HFFc6 (cell line): ENCODE measurements at regions not wholly inside any gene's neighbourhood (a gene's known extent, or its start where the extent isn't known, plus 50 kb on each side); places are given as distances from the start of the nearest gene placed in this dataset.

Source experiments
- DNase-seq: peaks from one replicate; pipeline ENCODE4 v3.0.0-alpha.2; 2018
- H3K27ac Mint-ChIP-seq: 2 replicates; pipeline ENCODE4 v1.8.0; 2020; ENCODE audit warnings: mild to moderate bottlenecking, mixed read lengths
- H3K27me3 Mint-ChIP-seq: 2 replicates; pipeline ENCODE4 v1.8.0; 2021; ENCODE audit warnings: mild to moderate bottlenecking, moderate library complexity, mixed read lengths; ENCODE audit not compliant: insufficient read depth
- H3K36me3 Mint-ChIP-seq: 2 replicates; pipeline ENCODE4 v1.8.0; 2021; ENCODE audit warnings: low read depth, mixed read lengths
- H3K4me1 Mint-ChIP-seq: 2 replicates; pipeline ENCODE4 v1.8.0; 2020; ENCODE audit warnings: low read depth, mixed read lengths
- H3K4me3 Mint-ChIP-seq: 2 replicates; pipeline ENCODE4 v1.8.0; 2020; ENCODE audit warnings: mild to moderate bottlenecking, moderate library complexity, mixed read lengths
- H3K9me3 Mint-ChIP-seq: 2 replicates; pipeline ENCODE4 v1.8.0; 2020; ENCODE audit warnings: mild to moderate bottlenecking, mixed read lengths
- TF ChIP-seq, protein P1 (sequence below): fragments of 200-600 bp; sonication (generic); IDR thresholded peaks from 2 replicates; pipeline ENCODE4 v1.5.0; 2021; ENCODE audit warnings: antibody characterized with exemption, mild to moderate bottlenecking

DNA sequence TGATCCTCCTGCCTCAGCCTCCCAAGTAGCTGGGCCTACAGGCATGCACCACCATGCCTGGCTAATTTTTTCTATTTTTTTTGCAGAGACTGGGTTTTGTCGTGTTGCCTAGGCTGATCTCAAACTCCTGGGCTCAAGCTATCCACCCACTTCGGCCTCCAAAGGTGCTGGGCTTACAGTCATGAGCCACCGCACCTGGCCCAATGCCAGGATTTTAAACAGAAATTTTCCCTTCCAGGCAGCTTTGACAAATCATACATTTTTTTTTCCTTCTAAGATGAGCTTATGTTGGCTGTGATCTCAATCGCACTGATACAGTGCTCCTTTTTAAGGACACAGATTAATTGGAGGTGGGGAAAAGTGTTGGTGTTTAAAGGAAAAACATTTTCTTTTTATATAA is 73.2 kb upstream of the CD2AP start:
- H3K4me3 Mint-ChIP-seq, result no peak overlapping the region
- peaks cover 17% of the 10 kb centered on the region for H3K4me1 Mint-ChIP-seq
- H3K36me3 Mint-ChIP-seq, result no peaks in the 10 kb centered on the region
- no peak overlapping the region for H3K27ac Mint-ChIP-seq
- TF ChIP-seq, protein P1, sequence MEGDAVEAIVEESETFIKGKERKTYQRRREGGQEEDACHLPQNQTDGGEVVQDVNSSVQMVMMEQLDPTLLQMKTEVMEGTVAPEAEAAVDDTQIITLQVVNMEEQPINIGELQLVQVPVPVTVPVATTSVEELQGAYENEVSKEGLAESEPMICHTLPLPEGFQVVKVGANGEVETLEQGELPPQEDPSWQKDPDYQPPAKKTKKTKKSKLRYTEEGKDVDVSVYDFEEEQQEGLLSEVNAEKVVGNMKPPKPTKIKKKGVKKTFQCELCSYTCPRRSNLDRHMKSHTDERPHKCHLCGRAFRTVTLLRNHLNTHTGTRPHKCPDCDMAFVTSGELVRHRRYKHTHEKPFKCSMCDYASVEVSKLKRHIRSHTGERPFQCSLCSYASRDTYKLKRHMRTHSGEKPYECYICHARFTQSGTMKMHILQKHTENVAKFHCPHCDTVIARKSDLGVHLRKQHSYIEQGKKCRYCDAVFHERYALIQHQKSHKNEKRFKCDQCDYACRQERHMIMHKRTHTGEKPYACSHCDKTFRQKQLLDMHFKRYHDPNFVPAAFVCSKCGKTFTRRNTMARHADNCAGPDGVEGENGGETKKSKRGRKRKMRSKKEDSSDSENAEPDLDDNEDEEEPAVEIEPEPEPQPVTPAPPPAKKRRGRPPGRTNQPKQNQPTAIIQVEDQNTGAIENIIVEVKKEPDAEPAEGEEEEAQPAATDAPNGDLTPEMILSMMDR, result no peak
- no peaks in the 10 kb centered on the region; the same call in 1 of the 2 replicates for H3K27me3 Mint-ChIP-seq
- DNase-seq, result no peak
- no peaks in the 10 kb centered on the region for H3K9me3 Mint-ChIP-seq

DNA sequence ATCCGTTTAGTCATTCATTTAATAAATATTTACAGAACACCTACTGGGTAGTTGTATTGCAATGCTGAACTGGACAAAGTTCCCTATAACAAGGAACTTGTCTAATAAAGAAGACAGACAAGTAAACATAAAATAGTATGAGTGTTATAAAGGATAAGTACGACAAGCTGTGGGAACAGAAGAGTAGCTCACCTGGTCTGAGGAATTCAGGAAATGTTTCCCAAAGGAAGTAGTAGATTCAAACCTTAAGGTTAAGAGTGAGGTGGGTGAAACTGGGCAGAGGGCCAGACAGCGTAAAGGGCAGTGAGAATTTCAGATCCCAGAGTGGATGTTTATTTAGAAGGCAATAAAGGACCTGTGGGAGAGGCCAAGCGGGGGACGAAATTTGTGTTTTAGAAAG is 72.3 kb upstream of the CD2AP start:
- H3K27ac Mint-ChIP-seq, result no peak overlapping the region
- peaks cover 17% of the 10 kb centered on the region for H3K4me1 Mint-ChIP-seq
- no peak overlapping the region for H3K4me3 Mint-ChIP-seq
- no peak for DNase-seq
- no peaks in the 10 kb centered on the region; the same call in 1 of the 2 replicates for H3K27me3 Mint-ChIP-seq
- no peaks in the 10 kb centered on the region for H3K36me3 Mint-ChIP-seq
- no peaks in the 10 kb centered on the region for H3K9me3 Mint-ChIP-seq
- TF ChIP-seq, protein P1, result no peak

DNA sequence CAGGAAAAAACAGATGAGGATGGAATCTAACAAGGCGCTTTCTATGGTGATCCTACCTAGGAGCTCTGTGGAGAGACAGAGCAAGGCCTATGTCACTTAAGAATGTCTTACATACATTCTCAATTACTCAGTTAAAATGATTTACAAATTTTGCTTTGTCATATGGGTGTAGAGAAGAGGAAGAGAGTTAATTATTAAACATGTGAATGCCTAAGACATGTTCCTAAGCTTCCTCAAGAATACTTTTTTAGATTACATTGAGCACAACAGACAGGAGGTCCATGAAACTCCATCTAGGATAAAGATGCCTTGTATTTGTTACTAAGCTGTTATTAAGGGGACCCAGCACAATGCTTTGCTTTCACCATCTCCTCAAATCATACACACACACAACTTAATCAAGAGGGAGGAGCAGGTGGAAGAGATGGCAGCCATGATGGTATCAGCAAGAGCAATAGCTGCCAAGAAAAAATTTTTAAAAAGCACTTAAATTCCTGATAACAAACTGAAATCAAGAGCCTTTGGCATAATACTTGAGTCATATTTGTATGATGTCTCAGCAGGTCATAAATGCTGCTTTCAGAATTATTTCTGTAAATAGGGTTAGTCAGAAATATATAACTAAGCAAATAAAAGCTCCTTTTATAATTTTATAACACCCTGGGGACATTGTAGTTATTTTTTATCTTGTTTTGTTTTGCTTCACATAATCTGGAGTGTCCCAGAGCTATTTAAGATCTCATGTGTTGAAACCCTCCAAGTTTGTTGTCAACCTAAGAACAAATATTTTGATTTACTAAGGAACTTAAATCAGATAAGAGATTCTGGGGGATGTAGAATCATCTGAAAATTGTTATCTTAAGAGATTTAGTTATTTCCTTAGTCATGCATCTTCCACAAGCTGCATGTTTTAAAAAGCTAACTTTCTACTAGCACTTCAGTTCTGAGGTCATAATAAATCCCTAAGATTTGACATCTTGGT is 70.0 kb upstream of the CD2AP start:
- H3K36me3 Mint-ChIP-seq, result no peaks in the 10 kb centered on the region
- peak; percentile 35 for DNase-seq
- peaks cover 17% of the 10 kb centered on the region for H3K4me1 Mint-ChIP-seq
- no peaks in the 10 kb centered on the region for H3K9me3 Mint-ChIP-seq
- H3K27me3 Mint-ChIP-seq, result no peaks in the 10 kb centered on the region; the same call in 1 of the 2 replicates
- no peak overlapping the region for H3K4me3 Mint-ChIP-seq
- peak overlapping the region; percentile 36; the same call in 1 of the 2 replicates for H3K27ac Mint-ChIP-seq
- TF ChIP-seq, protein P1, result no peak

DNA sequence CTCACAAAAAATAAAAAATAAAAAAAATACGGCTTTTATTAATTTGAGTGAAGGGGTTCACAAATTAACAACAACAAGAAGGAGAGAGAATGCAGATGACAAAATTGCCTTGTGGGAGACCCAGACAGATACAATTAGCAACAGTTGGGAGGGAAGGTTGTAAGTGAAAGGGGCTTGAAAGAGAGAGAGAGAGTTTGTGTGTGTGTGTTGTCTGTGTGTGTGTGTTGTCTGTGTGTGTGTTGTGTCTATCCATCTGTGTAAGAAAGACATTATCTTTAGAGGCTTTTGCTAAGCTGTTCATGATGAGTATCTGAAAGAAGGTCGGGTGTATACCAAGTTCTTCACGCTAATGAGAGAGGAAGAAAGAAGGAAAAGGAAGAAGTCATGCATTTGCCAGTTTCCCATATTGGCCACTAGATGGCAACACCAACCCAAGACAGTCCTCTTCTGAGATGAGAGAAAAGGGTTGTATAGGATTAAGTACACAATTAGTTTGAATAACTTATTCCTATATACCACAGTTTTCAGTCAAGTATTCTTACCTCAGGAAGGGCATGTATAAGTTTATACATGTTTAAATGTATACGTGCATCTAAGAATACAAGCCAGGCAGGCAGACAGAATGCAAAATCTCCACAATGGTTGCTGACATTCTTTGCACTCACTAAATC is 63.7 kb upstream of the CD2AP start:
- H3K4me1 Mint-ChIP-seq, result peaks cover 11% of the 10 kb centered on the region
- peak overlapping the region; percentile 82 for H3K27ac Mint-ChIP-seq
- H3K9me3 Mint-ChIP-seq, result no peaks in the 10 kb centered on the region
- TF ChIP-seq, protein P1, result peak; percentile 96
- H3K4me3 Mint-ChIP-seq, result peak overlapping the region; percentile 91
- no peaks in the 10 kb centered on the region for H3K36me3 Mint-ChIP-seq
- DNase-seq, result peak; percentile 53
- H3K27me3 Mint-ChIP-seq, result peaks cover 3% of the 10 kb centered on the region; the same call in 1 of the 2 replicates

DNA sequence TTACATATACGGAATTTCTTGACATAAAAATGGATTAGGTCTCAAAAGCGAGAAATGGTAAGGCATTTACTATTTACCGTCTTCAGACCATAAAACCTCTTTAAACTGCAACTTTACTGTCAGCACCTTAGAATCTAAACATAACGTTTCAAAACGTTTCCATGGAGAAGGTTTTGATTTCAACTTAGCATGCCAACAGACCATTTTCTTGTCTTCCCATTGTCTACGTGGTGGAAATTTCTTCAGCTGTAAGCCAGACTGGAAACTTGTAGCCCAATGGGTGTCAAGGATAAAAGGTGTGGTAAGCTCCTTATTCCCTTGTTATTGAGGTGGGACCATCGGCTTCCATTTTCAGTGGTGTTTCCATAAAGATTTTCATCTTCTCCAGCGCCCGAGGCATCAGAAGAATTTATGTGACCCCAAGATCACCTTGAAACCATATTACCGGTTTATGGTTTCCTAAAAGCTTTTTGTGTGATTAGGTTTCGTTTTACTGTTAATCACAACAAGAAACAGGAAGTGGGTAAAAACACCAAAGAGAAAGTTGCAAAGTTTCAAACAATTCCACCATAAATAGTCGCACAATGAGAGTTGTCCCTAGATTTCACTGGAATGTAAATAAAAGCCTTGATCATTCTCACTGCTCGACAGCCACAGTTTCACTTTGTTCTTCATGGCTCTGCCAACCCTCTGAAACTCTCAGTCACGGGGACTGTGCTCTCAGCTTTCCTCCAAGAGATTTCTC is 63.0 kb upstream of the CD2AP start:
- Mint-ChIP-seq H3K4me3 (peak overlapping the region; percentile 91), H3K4me1 (peaks cover 11% of the 10 kb centered on the region), H3K36me3 (no peaks in the 10 kb centered on the region), H3K27me3 (peaks cover 3% of the 10 kb centered on the region; the same call in 1 of the 2 replicates), H3K9me3 (no peaks in the 10 kb centered on the region), H3K27ac (peak overlapping the region; percentile 82)
- TF ChIP-seq, protein P1, result no peak
- DNase-seq, result peak; percentile 53
